WTC11 (cell line): ENCODE measurements at regions not wholly inside any gene's neighbourhood (a gene's known extent, or its start where the extent isn't known, plus 50 kb on each side); places are given as distances from the start of the nearest gene placed in this dataset.
"Not testable (repeated sequence)": the region's sequence is repeated elsewhere in the genome, so short reads cannot be mapped to it uniquely, and the experiment has no call there.

Experiments
- ATAC-seq: fragments of 200-7000 bp; cut with Tn5 transposase; 2 replicates; pipeline ENCODE4 v1.10.0; 2021; ENCODE audit warnings: mild to moderate bottlenecking, moderate library complexity
- CTCF ChIA-PET: fragments of 300-600 bp; sonication (Branson Sonifier 250); formaldehyde crosslinking; loops from one replicate; lab custom pipeline; 2021; ENCODE audit warnings: antibody characterized with exemption; lab: Charles Lee
- POLR2A ChIA-PET: fragments of 350-600 bp; sonication (Branson Sonifier 250); formaldehyde crosslinking; loops from one replicate; lab custom pipeline; 2021; ENCODE audit warnings: antibody characterized with exemption; lab: Charles Lee
- DNase-seq: peaks from one replicate; pipeline ENCODE4 v3.0.0; 2021; ENCODE audit warnings: low spot score
- H3K27ac Mint-ChIP-seq: 2 replicates; pipeline ENCODE4 v1.8.0; 2021; ENCODE audit warnings: mixed read lengths
- H3K27me3 Mint-ChIP-seq: 2 replicates; pipeline ENCODE4 v1.8.0; 2021; ENCODE audit warnings: low read depth, mild to moderate bottlenecking, moderate library complexity, mixed read lengths
- H3K36me3 Mint-ChIP-seq: 2 replicates; pipeline ENCODE4 v1.8.0; 2021; ENCODE audit warnings: mixed read lengths
- H3K4me1 Mint-ChIP-seq: 2 replicates; pipeline ENCODE4 v1.8.0; 2022; ENCODE audit warnings: mixed read lengths
- H3K4me3 Mint-ChIP-seq: 2 replicates; pipeline ENCODE4 v1.8.0; 2021; ENCODE audit warnings: mild to moderate bottlenecking, moderate library complexity, mixed read lengths
- H3K9me3 Mint-ChIP-seq: 2 replicates; pipeline ENCODE4 v1.8.0; 2021; ENCODE audit warnings: mixed read lengths
- ATF1 ChIP-seq: sonication (generic); formaldehyde crosslinking; IDR thresholded peaks from 2 replicates; pipeline ENCODE4 v1.8.1; 2023; ENCODE audit warnings: mild to moderate bottlenecking, moderate library complexity, missing genetic modification reagents
- CBFB ChIP-seq: sonication (generic); formaldehyde crosslinking; IDR thresholded peaks from 2 replicates; pipeline ENCODE4 v1.8.1; 2022; ENCODE audit warnings: mild to moderate bottlenecking, low read depth, missing genetic modification reagents
- EMX1 ChIP-seq: fragments of 250-450 bp; sonication (Bioruptor Pico); IDR thresholded peaks from 2 replicates; pipeline ENCODE4 v1.8.0; 2021; ENCODE audit warnings: mild to moderate bottlenecking
- ESRRA ChIP-seq: sonication (generic); formaldehyde crosslinking; IDR thresholded peaks from 2 replicates; pipeline ENCODE4 v1.8.1; 2022; ENCODE audit warnings: mild to moderate bottlenecking, missing genetic modification reagents, borderline replicate concordance
- GTF2I ChIP-seq: fragments of 250-450 bp; sonication (Bioruptor Pico); conservative IDR thresholded peaks from 2 replicates; pipeline ENCODE4 v1.4.0; 2021; ENCODE audit warnings: mild to moderate bottlenecking
- MYBL2 ChIP-seq: sonication (generic); formaldehyde crosslinking; IDR thresholded peaks from 2 replicates; pipeline ENCODE4 v1.8.1; 2023; ENCODE audit warnings: mild to moderate bottlenecking, moderate library complexity, missing genetic modification reagents
- NR3C1 ChIP-seq: sonication (generic); formaldehyde crosslinking; conservative IDR thresholded peaks from 2 replicates; pipeline ENCODE4 v1.8.1; 2023; ENCODE audit warnings: low read depth, mild to moderate bottlenecking, missing genetic modification reagents
- ZNF671 ChIP-seq: fragments of 250-450 bp; sonication (Bioruptor Pico); IDR thresholded peaks from 2 replicates; pipeline ENCODE4 v1.8.0; 2021; ENCODE audit warnings: mild to moderate bottlenecking
- TF ChIP-seq, protein P1 (sequence below): sonication (generic); formaldehyde crosslinking; IDR thresholded peaks from 2 replicates; pipeline ENCODE4 v1.8.0; 2022; ENCODE audit warnings: mild to moderate bottlenecking, missing genetic modification reagents
- TF ChIP-seq, protein P2 (sequence below): sonication (generic); formaldehyde crosslinking; IDR thresholded peaks from 2 replicates; pipeline ENCODE4 v1.8.1; 2023; ENCODE audit warnings: mild to moderate bottlenecking, missing genetic modification reagents, moderate library complexity
- TF ChIP-seq, protein P3 (sequence below): sonication (generic); formaldehyde crosslinking; IDR thresholded peaks from 2 replicates; pipeline ENCODE4 v1.8.0; 2022; ENCODE audit warnings: mild to moderate bottlenecking, missing genetic modification reagents
- TF ChIP-seq, protein P4 (sequence below): sonication (generic); formaldehyde crosslinking; IDR thresholded peaks from 2 replicates; pipeline ENCODE4 v1.8.0; 2023; ENCODE audit warnings: missing genetic modification reagents, mild to moderate bottlenecking, borderline replicate concordance
- TF ChIP-seq, protein P5 (sequence below): sonication (generic); formaldehyde crosslinking; IDR thresholded peaks from 2 replicates; pipeline ENCODE4 v1.8.1; 2022; ENCODE audit warnings: mild to moderate bottlenecking, moderate library complexity, missing genetic modification reagents
- TF ChIP-seq, protein P6 (sequence below): sonication (generic); formaldehyde crosslinking; IDR thresholded peaks from 2 replicates; pipeline ENCODE4 v1.8.1; 2023; ENCODE audit warnings: mild to moderate bottlenecking, missing genetic modification reagents
- TF ChIP-seq, protein P7 (sequence below): sonication (generic); formaldehyde crosslinking; IDR thresholded peaks from 2 replicates; pipeline ENCODE4 v1.8.1; 2022; ENCODE audit warnings: low read depth, missing genetic modification reagents, borderline replicate concordance
- TF ChIP-seq, protein P8 (sequence below): sonication (generic); formaldehyde crosslinking; IDR thresholded peaks from 2 replicates; pipeline ENCODE4 v1.8.0; 2022; ENCODE audit warnings: mild to moderate bottlenecking, missing genetic modification reagents
- TF ChIP-seq, protein P9 (sequence below): sonication (generic); formaldehyde crosslinking; IDR thresholded peaks from 2 replicates; pipeline ENCODE4 v1.8.0; 2023; ENCODE audit warnings: missing genetic modification reagents

DNA sequence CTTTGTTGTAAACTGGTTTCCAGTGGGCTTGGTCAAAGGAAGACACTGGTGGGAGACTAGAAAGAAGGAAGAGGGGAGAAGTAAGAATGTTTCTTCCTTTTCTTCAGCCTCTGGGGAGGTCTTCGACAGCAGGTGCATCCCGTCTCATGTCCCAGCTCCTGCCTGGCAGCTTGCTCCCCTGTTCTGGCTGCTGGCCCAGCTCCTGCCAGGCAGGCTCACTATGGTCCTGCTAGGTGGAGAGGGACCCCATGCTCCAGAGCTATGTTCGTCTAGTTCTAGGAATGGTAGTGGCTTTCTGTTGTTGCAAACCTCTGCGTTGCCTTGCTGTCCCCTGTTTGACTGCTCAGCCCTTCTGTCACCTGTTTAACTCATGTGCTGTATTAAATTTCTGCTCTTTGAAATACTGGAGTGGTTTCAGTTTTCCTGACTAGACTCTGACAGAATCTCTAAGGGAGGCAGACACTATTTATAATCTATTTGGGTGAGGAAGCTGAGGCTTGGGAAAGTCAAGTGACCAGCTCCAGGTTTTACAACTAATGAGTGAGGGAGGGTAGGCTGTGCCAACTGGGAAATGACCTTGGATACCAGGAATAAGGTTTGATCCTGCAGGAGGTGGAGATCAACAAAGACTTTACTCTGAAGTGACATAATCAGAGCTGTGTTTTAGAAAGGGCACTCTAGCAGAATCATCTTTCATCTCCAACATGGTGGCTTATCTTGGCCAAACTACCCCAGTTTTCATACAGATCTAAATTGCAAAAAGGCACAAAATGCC lies 94.7 kb upstream of the DDHD1 start (continued):
- TF ChIP-seq, protein P1, sequence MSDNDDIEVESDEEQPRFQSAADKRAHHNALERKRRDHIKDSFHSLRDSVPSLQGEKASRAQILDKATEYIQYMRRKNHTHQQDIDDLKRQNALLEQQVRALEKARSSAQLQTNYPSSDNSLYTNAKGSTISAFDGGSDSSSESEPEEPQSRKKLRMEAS (CRISPR knock-in tag), result no peak
- TF ChIP-seq EMX1 (CRISPR knock-in tag) (no peak), ATF1 (CRISPR knock-in tag) (no peak), GTF2I (CRISPR knock-in tag) (no peak), NR3C1 (no peak), CBFB (CRISPR knock-in tag) (no peak), ZNF671 (CRISPR knock-in tag) (no peak)
- TF ChIP-seq, protein P2, sequence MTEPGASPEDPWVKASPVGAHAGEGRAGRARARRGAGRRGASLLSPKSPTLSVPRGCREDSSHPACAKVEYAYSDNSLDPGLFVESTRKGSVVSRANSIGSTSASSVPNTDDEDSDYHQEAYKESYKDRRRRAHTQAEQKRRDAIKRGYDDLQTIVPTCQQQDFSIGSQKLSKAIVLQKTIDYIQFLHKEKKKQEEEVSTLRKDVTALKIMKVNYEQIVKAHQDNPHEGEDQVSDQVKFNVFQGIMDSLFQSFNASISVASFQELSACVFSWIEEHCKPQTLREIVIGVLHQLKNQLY (CRISPR knock-in tag), result no peak

DNA sequence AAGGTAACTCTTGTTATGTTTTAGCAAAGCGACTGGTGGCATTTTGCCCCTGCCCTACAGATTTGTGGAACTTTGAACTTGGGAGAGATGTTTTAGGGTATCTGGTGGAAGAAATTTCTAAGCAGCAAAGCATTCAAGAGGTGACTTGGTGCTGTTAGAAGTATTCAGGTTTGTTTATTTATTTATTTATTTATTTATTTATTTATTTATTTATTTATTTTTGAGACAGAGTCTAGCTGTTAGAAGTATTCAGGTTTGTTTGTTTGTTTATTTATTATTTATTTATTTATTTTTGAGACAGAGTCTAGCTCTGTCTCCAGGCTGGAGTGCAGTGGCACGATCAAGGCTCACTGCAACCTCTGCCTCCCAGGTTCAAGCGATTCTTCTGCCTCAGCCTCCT lies 89.8 kb upstream of the DDHD1 start:
- ATAC-seq, DNase-seq, H3K27ac Mint-ChIP-seq, H3K4me1 Mint-ChIP-seq, CTCF ChIA-PET, H3K4me3 Mint-ChIP-seq, H3K27me3 Mint-ChIP-seq, POLR2A ChIA-PET: not testable (repeated sequence)
- Mint-ChIP-seq H3K9me3 (peaks cover 58% of the 10 kb centered on the region), H3K36me3 (peaks cover 36% of the 10 kb centered on the region)

DNA sequence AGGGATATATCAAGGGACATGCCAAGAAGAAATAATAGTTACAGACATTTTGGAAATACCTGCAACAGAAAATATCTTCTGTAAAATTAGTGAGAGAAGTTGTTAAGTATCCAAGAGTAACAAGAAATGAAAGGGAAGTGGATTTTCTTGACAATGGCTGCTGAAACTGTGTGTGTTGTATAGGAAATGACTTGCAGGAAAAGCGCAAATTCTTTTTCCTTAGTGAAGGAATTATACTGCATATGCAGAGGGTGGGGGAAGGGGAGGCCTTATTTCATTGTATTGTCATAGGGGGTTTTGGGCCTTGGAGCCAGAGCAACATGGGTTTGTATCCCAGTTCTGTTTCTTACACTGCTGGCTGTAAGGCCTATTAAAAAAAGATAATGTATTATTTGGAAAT lies 84.4 kb upstream of the DDHD1 start:
- Mint-ChIP-seq H3K4me3 (no peak overlapping the region), H3K27ac (no peak overlapping the region), H3K4me1 (peaks cover 17% of the 10 kb centered on the region), H3K36me3 (peaks cover 16% of the 10 kb centered on the region), H3K27me3 (0 out of 2 replicates have a peak, but pooled peaks cover under 1% of the 10 kb centered on the region), H3K9me3 (peaks cover 42% of the 10 kb centered on the region)
- no peak for DNase-seq
- no peak for ATAC-seq
- ChIA-PET CTCF (no interaction called here), POLR2A (no interaction called here)
- TF ChIP-seq, protein P3, sequence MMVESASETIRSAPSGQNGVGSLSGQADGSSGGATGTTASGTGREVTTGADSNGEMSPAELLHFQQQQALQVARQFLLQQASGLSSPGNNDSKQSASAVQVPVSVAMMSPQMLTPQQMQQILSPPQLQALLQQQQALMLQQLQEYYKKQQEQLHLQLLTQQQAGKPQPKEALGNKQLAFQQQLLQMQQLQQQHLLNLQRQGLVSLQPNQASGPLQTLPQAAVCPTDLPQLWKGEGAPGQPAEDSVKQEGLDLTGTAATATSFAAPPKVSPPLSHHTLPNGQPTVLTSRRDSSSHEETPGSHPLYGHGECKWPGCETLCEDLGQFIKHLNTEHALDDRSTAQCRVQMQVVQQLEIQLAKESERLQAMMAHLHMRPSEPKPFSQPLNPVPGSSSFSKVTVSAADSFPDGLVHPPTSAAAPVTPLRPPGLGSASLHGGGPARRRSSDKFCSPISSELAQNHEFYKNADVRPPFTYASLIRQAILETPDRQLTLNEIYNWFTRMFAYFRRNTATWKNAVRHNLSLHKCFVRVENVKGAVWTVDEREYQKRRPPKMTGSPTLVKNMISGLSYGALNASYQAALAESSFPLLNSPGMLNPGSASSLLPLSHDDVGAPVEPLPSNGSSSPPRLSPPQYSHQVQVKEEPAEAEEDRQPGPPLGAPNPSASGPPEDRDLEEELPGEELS (CRISPR knock-in tag), result no peak
- TF ChIP-seq, protein P4, sequence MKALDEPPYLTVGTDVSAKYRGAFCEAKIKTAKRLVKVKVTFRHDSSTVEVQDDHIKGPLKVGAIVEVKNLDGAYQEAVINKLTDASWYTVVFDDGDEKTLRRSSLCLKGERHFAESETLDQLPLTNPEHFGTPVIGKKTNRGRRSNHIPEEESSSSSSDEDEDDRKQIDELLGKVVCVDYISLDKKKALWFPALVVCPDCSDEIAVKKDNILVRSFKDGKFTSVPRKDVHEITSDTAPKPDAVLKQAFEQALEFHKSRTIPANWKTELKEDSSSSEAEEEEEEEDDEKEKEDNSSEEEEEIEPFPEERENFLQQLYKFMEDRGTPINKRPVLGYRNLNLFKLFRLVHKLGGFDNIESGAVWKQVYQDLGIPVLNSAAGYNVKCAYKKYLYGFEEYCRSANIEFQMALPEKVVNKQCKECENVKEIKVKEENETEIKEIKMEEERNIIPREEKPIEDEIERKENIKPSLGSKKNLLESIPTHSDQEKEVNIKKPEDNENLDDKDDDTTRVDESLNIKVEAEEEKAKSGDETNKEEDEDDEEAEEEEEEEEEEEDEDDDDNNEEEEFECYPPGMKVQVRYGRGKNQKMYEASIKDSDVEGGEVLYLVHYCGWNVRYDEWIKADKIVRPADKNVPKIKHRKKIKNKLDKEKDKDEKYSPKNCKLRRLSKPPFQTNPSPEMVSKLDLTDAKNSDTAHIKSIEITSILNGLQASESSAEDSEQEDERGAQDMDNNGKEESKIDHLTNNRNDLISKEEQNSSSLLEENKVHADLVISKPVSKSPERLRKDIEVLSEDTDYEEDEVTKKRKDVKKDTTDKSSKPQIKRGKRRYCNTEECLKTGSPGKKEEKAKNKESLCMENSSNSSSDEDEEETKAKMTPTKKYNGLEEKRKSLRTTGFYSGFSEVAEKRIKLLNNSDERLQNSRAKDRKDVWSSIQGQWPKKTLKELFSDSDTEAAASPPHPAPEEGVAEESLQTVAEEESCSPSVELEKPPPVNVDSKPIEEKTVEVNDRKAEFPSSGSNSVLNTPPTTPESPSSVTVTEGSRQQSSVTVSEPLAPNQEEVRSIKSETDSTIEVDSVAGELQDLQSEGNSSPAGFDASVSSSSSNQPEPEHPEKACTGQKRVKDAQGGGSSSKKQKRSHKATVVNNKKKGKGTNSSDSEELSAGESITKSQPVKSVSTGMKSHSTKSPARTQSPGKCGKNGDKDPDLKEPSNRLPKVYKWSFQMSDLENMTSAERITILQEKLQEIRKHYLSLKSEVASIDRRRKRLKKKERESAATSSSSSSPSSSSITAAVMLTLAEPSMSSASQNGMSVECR (CRISPR knock-in tag), result no peak
- TF ChIP-seq, protein P5, sequence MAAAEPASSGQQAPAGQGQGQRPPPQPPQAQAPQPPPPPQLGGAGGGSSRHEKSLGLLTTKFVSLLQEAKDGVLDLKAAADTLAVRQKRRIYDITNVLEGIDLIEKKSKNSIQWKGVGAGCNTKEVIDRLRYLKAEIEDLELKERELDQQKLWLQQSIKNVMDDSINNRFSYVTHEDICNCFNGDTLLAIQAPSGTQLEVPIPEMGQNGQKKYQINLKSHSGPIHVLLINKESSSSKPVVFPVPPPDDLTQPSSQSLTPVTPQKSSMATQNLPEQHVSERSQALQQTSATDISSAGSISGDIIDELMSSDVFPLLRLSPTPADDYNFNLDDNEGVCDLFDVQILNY (CRISPR knock-in tag), result no peak
- TF ChIP-seq, protein P6, sequence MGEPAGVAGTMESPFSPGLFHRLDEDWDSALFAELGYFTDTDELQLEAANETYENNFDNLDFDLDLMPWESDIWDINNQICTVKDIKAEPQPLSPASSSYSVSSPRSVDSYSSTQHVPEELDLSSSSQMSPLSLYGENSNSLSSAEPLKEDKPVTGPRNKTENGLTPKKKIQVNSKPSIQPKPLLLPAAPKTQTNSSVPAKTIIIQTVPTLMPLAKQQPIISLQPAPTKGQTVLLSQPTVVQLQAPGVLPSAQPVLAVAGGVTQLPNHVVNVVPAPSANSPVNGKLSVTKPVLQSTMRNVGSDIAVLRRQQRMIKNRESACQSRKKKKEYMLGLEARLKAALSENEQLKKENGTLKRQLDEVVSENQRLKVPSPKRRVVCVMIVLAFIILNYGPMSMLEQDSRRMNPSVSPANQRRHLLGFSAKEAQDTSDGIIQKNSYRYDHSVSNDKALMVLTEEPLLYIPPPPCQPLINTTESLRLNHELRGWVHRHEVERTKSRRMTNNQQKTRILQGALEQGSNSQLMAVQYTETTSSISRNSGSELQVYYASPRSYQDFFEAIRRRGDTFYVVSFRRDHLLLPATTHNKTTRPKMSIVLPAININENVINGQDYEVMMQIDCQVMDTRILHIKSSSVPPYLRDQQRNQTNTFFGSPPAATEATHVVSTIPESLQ, result no peak
- TF ChIP-seq, protein P7, sequence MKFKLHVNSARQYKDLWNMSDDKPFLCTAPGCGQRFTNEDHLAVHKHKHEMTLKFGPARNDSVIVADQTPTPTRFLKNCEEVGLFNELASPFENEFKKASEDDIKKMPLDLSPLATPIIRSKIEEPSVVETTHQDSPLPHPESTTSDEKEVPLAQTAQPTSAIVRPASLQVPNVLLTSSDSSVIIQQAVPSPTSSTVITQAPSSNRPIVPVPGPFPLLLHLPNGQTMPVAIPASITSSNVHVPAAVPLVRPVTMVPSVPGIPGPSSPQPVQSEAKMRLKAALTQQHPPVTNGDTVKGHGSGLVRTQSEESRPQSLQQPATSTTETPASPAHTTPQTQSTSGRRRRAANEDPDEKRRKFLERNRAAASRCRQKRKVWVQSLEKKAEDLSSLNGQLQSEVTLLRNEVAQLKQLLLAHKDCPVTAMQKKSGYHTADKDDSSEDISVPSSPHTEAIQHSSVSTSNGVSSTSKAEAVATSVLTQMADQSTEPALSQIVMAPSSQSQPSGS (CRISPR knock-in tag), result no peak
- TF ChIP-seq, protein P8, sequence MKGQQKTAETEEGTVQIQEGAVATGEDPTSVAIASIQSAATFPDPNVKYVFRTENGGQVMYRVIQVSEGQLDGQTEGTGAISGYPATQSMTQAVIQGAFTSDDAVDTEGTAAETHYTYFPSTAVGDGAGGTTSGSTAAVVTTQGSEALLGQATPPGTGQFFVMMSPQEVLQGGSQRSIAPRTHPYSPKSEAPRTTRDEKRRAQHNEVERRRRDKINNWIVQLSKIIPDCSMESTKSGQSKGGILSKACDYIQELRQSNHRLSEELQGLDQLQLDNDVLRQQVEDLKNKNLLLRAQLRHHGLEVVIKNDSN, result no peak
- TF ChIP-seq, protein P9, sequence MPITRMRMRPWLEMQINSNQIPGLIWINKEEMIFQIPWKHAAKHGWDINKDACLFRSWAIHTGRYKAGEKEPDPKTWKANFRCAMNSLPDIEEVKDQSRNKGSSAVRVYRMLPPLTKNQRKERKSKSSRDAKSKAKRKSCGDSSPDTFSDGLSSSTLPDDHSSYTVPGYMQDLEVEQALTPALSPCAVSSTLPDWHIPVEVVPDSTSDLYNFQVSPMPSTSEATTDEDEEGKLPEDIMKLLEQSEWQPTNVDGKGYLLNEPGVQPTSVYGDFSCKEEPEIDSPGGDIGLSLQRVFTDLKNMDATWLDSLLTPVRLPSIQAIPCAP (CRISPR knock-in tag), result no peak
- TF ChIP-seq MYBL2 (CRISPR knock-in tag), result no peak
- TF ChIP-seq, protein P1 (CRISPR knock-in tag), result no peak
- no peak for TF ChIP-seq ESRRA (CRISPR knock-in tag)
